Stomach (tissue), 4 donors: ENCODE measurements at regions not wholly inside any gene's neighbourhood (a gene's known extent, or its start where the extent isn't known, plus 50 kb on each side); places are given as distances from the start of the nearest gene placed in this dataset.

Experiments used
- CTCF ChIP-seq, 7 experiments: fragments of 450-650 bp in 4 of 7; fragments of 200-600 bp in 3 of 7; sonication (generic) in 3 of 7; IDR thresholded peaks; one replicate each; pipeline ENCODE4 v1.5.1; 2016 to 2019; ENCODE audit warnings: antibody characterized with exemption in 7 of 7, control low read depth in 2 of 7, mild to moderate bottlenecking in 1 of 7
- EP300 ChIP-seq: sonication (generic); formaldehyde crosslinking; IDR thresholded peaks from one replicate; pipeline ENCODE4 v1.6.1; 2017; ENCODE audit warnings: antibody characterized with exemption
- POLR2A ChIP-seq, 4 donors: fragments of 450-650 bp; IDR thresholded peaks; one replicate each; pipeline ENCODE4 v1.6.1; 2016; ENCODE audit warnings: antibody characterized with exemption in 4 of 4, control low read depth in 2 of 4, mild to moderate bottlenecking in 1 of 4, moderate library complexity in 1 of 4
- POLR2AphosphoS5 ChIP-seq, 3 donors: sonication (generic); formaldehyde crosslinking; IDR thresholded peaks; one replicate each; pipeline ENCODE4 v1.6.1; 2016; ENCODE audit warnings: antibody characterized with exemption in 3 of 3

- no peak for TF ChIP-seq CTCF (IDR thresholded peaks at IDR 0.05)
- TF ChIP-seq POLR2A (IDR thresholded peaks at IDR 0.05): no peak
- TF ChIP-seq POLR2AphosphoS5 (IDR thresholded peaks at IDR 0.05): no peak
- TF ChIP-seq EP300: no peak
These were observed 108.4 kb upstream of the FGF10 start for GRCh38 chr5:44497606-44498005.
